HG02588 (cell line): ENCODE measurements at regions not wholly inside any gene's neighbourhood (a gene's known extent, or its start where the extent isn't known, plus 50 kb on each side); places are given as distances from the start of the nearest gene placed in this dataset.
"Not testable (repeated sequence)": the region's sequence is repeated elsewhere in the genome, so short reads cannot be mapped to it uniquely, and the experiment has no call there.

Source experiments
- ATAC-seq: cut with Tn5 transposase; IDR thresholded peaks from one replicate; pipeline ENCODE4 v1.9.1; 2021; ENCODE audit warnings: mild to moderate bottlenecking, moderate library complexity; ENCODE audit not compliant: unreplicated experiment

GRCh38 chr6:27679964-27680694 lies 207.2 kb upstream of the ZNF184 start:
- ATAC-seq: no peak

DNA sequence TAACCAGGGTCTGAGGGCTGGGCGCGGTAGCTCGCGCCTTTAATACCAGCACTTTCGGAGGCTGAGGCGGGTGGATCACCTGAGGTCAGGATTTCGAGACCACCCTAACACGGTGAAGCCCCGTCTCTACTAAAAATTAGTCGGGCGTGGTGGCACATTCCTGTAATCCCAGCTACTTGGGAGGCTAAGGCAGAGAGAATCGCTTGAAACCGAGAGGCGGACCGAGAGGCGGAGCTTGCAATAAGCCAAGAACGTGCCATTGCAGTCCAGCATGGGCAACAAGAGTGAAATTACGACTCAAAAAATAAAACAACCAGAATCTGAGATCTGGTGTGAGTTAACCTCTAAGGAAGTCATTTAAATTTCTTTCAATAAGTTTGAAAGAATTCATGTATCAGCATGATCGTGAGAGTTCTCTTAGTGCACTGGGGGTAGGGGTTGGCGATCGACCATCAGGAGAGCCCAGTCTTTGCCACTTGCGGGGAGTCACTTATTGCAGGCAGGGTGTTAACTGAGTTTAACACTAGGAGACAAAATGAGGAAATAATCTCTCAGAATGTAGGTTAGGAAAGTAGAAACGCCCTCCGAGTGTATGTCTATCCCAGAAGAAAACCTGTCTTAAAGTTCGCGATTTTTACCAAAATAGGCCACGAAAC lies 206.5 kb upstream of the ZNF184 start:
- ATAC-seq: no peak

DNA sequence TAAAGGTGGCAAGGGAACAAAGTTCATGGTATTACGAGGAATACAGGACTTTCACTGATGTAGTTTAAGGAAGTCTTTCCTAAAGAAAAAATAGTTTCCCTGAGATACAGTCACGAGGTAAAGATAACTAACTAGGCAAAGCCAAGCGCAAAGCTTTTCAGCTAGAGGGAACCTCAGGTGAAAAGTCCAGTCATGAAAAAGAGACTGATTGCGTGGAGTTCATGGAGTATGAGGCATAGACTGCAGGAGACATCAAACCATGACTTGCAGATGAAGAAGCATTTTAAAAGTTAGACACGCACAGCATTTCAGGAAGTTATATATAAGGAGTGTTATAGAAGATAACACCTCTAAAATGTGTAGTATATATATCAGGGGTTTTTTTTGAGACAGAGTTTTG lies 205.6 kb upstream of the ZNF184 start:
- no peak for ATAC-seq

- ATAC-seq: no peak
Measured at GRCh38 chr6:27674882-27675281, 202.0 kb upstream of the ZNF184 start.

GRCh38 chr6:27672113-27672799 lies 199.4 kb upstream of the ZNF184 start:
- ATAC-seq: peak; percentile 56

DNA sequence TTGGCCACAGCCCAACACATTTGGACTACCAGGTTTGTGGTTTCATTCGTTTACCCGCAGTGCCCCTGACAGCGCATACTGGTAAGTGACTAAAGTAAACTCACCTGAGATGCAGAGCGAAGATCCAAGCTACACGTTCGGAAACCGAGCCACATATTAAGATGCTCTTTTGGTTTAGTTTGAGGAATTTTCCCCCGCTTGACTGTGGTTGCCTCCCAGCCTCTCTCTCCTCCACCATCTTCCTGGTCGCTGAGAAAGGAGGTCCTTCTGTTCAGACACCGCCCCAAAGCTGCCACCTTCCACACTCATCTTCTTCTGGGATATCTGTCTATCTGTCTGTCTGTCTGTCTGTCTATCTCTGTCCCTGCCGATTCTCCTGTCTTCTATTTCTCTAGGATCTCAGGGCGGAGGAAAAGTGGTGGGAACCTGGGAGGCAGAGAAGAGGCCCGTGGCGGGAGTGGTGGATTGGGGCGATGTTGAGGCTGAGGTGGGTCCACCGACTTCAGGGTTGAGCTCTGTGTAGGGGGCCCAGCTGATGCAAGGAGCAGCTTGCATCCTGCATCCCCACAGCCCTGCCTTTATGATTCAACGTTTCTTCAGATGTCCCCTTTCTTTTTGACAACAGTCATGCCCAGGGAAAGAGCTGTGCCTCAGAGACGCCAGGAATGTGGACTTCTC lies 196.9 kb upstream of the ZNF184 start:
- ATAC-seq: no peak

- no peak for ATAC-seq
Measured at GRCh38 chr6:27669295-27669623, 196.4 kb upstream of the ZNF184 start.

DNA sequence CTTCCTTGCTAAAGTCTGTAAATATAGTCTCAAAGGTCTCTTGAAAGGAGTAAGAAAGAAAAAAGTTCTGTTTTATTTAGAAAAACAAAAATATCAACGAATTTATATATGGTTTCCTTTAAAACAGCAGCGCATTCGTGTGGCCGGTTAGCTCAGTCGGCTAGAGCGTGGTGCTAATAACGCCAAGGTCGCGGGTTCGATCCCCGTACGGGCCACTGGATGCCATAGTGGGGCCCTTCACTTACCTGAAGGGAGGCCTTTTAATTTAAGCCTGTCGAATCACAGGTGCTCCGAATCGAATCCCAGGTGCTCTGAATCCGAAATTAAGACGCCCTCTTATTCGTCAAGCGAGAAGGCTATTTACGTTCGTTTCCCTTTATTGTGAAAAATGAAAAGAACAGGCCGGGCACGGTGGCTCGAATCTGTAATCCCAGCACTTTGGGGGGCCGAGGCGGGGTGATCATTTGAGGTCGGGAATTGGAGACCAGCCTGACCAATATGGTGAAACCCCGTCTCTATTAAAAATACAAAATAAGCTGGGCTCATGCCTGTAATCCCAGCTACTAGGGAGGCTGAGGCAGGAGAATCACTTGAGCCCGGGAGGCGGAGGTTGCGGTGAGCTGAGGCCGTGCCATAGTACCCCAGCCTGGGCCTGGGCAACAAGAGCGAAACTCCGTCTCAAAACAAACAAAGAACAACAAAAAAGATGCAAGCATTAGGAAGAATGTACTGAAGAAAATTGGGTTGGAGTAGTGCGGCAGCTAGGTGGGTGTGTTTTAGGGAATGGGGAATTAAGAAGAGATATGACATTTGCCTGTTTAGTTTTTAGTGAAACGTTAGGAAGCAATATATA lies 195.8 kb upstream of the ZNF184 start:
- ATAC-seq: no peak

DNA sequence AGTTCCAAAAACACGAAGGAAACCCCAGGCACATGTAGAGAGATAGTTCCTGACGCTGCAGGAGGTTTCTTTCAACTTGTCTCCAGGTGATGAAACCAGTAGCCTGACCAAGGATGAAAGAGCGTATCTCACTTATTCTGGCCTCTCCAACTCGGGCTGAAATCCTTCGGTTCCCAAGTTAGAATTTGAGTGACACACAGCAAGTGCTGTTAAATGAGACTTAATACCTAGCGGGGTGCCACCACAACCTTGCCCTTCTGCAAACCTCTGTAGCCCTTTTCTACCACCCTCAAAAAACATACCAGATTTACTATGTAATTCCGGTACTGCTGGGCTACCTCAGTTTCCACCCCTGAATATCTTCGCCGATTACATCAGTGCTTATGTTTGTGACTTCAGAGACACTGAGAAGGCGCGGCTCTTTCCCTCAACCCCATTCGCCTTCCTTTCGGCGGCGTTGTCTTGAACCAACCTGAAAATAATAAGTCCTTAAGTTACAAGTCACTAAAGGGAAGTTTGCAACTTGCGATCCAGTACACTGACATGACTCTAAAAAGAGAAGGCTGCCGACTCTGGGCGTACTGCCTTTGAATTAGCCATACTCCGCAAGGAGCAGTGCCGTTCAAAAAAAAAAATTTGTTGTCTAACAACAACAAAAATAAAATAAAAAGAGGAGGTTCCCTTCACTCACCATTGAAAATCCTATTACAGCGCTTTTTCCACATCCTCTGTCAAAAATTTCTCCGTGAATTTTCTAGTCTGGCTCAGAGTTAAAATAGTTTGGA lies 194.9 kb upstream of the ZNF184 start:
- ATAC-seq: no peak

- no peak for ATAC-seq
Measured at GRCh38 chr6:27667016-27667656, 194.2 kb upstream of the ZNF184 start.

GRCh38 chr6:27662769-27663168 lies 189.9 kb upstream of the ZNF184 start:
- ATAC-seq: no peak

GRCh38 chr6:27662212-27662611 lies 189.3 kb upstream of the ZNF184 start:
- not testable (repeated sequence) for ATAC-seq

GRCh38 chr6:27653143-27653825 lies 180.4 kb upstream of the ZNF184 start:
- not testable (repeated sequence) for ATAC-seq

DNA sequence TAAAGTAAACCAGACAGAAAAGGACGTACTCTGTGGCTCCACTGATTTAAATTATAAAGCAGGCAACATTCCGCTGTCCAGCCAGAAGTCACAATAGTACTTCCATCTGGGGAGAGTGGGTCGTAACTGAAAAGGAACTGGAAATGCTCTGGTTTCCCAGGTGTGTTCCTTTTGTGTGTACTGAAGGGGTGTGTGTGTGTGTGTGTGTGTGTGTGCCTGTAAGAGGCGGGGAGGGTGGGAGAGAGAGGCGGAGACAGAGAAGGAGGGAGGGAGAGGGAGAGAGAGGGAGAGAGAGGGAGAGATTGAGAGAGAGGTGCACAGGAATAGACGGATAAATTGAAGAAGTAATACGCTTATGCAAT lies 178.4 kb upstream of the ZNF184 start:
- ATAC-seq: no peak

- no peak for ATAC-seq
Measured at GRCh38 chr6:27650620-27651370, 177.9 kb upstream of the ZNF184 start.

DNA sequence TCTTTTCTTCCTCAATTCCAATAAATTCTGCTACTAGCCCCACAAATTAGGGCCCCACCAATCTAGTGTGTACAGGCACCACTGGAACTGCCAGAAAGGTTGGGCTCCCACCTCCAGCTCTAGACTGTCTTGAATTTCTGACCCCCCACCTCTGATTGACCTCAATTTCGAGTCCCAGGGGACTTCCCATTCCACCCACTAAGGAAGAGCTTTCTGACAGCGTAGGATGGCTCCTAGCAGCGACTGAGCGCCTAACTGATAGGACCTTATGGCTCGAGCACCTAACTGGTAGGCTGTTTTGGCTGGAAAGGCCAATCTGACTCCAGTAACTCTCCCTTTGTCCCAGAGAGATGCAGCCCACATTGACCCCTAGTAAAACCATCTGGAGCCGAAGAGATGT lies 171.6 kb upstream of the ZNF184 start:
- ATAC-seq: no peak

- ATAC-seq: no peak
Measured at GRCh38 chr6:27642744-27643456, 170.0 kb upstream of the ZNF184 start.

DNA sequence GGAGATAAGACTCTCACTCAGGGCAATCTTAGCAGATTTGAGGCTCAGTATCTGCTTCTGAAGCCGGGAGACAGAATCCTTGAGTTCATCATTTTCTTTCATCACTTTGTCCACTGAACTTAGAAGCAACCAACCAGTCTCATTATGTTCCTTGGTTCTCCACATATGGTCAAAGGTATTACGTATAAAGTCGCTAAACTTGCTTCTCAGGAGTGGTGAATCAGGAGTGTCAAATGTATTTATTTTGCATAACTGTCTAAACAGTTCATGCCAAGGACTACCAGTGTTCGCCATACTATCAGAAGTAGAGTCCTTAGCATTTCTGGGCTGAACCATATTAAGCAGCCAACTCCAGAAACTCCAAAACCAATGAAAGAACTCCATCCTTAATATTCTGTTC lies 163.0 kb upstream of the ZNF184 start:
- not testable (repeated sequence) for ATAC-seq
